Activated CD8-positive, alpha-beta memory T cell treated with anti-CD3 and anti-CD28 coated beads, Interleukin-2, amount 50 U/mL, for 1 hour (primary cell): ENCODE measurements at regions not wholly inside any gene's neighbourhood (a gene's known extent, or its start where the extent isn't known, plus 50 kb on each side); places are given as distances from the start of the nearest gene placed in this dataset.
"Not testable (repeated sequence)": the region's sequence is repeated elsewhere in the genome, so short reads cannot be mapped to it uniquely, and the experiment has no call there.

Source experiments
- DNase-seq: peaks from one replicate; pipeline ENCODE4 v3.0.0-alpha.2; 2020; ENCODE audit errors: extremely low read depth

GRCh38 chr1:149635290-149635899, 51.7 kb downstream of the PPIAL4C start:
- DNase-seq = peak; percentile 55

DNA sequence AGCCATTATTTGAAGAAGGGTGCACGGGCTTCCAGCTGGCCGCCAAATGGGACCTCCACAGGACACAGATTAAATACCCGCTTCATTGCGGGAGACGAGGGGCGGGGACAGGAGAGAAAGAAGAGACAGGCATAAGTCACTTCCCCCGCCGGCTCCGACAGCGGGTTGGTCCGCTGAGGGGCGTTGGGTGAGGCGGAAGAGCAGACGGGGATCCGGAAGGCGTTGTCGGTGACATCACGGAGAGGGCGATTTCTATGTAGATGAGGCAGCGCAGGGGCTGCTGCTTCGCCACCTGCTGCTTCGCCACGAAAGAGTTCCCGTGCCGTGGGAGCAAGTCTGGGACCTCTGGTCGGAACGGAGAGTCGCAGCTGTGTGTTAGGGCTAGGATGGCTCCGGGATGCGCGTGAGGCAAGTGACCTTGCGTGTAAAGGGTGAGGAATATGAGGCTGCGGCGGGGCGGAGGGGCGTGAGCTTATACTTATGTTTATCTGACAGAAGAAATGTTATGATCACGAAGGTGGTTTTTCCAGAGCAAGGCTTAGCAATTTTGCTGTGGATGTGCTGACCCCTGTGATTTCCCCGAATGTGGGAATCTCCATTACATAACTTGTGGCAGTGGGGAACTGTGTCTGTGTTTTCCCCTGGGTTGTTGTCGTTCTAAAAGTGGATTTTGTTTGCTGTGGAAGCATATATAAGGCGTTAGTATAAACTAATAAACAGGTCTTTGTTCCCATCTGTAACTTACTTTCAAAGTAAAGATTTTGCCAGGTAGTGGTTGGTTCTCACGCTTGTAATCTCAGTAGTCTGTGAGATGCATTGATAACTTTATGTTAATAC, 52.9 kb downstream of the PPIAL4C start:
- DNase-seq = peak; percentile 81

- not testable (repeated sequence) for DNase-seq
Observed at GRCh38 chr1:149638481-149638880, 54.8 kb downstream of the PPIAL4C start.

- not testable (repeated sequence) for DNase-seq
Observed at GRCh38 chr1:149638901-149639658, 55.4 kb downstream of the PPIAL4C start.

DNA sequence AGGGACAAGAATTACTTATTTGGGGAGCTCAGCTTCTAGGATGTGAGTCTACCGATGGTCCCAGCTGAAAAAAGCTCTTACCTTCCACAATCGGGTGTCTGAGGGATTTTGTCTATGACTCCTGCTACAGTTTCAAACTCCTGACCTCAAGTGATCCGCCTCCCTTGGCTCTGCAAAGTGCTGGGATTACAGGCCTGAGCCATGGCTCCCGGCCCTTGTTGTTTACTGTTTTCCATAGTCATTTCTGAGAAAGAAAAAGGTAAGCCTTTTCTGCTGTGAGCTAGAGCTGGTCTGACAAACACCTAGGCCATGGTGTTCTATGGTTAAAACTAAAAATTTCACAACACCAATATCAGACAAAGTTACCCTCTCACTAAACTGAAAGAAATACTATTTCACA, 57.5 kb downstream of the PPIAL4C start:
- DNase-seq = not testable (repeated sequence)

DNA sequence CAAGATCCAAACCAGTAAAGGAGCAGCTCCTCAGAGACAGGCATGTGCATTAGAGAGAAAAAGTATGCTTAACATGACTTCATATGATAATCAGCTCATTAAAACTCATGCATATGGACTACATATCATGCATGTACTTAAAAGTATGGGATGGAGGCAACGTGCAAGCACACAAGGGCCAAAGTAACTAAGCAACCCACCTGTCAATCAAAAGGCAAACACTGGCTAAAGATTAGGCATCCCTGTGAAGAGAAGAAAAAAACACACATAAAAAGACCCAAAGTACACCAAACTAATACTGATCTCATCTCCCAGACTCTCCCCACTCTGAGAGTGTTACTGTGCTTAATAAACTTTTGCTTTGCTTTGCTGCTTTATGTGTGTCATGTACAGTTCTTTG, 61.2 kb downstream of the PPIAL4C start:
- DNase-seq = not testable (repeated sequence)

DNA sequence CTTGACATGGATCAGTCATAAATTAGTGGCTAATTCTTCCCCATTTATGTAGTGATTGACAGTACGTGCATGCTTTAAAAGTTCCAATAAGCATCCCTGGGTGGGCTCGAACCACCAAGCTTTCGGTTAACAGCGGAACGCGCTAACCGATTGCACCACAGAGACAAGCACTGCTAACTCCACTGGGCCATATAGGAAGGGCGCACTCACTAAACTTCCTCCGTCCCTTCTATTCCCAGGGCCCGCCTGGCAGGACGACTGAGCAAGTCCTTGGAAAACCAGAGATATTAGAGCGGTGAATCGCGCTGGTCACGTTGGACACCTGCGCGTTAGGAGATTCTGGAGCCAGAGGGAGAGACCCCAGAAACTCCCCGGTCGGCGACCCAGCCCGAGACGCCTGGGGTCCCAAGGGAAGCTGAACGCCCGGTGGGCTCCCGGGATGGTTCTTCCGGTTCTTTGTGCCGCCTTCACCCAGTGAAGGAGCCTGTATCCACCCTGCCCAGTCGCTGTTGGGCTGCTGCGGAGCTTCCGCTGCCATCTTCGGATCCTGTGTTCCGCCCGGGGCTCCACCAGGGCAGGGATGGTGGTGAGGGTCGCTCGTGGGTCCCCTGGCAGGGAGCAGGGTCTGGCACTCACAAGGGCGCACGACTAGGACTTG, 62.8 kb downstream of the PPIAL4C start:
- not testable (repeated sequence) for DNase-seq

GRCh38 chr1:149647018-149647373, 63.3 kb downstream of the PPIAL4C start:
- DNase-seq = not testable (repeated sequence)

DNA sequence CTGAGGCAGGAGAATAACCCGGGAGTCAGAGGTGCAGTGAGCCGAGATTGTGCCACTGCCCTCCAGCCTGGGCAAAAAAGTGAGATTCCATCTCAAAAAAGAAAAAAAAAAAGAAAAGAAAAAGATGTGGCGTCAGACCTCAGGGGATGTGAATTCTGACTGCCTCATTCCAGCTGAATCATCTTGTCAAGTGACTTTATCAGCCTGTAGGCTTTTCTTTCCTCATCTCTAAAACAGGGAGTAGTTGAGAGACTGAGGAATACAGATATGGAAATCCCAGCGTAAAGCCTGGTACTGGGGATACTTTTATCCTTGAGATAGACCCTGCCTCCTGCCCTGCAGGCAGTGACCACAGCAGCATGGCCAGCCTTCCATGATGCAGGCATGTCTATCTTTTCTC, 74.1 kb downstream of the PPIAL4C start:
- not testable (repeated sequence) for DNase-seq

GRCh38 chr1:149658175-149658574, 74.5 kb downstream of the PPIAL4C start:
- not testable (repeated sequence) for DNase-seq

DNA sequence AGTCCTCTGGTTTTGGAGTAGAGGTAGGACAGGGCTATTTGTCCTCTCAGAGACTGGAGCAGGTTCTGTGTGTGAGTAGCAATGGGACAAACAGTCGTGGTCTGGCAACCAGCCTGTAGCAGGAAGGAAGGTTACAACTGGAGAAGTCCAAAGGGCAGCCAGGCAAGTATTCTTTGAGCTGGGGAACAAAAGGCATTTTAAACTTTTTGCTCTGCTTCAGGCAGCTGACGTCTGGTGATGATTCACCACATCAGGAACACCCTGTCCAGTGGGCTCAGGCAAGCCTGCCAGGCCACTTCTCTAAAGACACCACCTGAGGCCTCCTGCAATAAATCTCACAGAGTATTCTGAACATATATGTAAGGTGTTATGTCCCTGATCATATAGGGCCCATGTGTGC, 81.0 kb downstream of the PPIAL4C start:
- not testable (repeated sequence) for DNase-seq

DNA sequence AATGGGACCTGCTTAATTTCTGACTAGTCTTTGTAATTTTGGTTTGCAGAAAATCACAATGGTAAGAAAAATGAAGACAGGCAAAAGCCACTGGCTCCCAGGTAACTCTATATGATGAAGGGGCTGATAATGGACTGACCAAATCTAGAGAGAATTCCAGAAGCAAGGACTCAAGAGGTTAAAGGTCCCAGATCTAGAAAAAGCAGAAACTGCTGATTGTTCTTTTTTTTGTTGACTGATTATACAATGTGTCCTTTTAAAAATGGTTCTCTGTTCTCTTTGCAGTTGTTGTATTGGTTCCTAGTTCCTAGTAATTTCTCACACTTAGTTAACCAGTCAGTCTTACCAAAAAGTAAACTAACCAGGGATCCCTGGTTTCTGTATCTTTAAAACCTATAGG, 81.4 kb downstream of the PPIAL4C start:
- DNase-seq = not testable (repeated sequence)

DNA sequence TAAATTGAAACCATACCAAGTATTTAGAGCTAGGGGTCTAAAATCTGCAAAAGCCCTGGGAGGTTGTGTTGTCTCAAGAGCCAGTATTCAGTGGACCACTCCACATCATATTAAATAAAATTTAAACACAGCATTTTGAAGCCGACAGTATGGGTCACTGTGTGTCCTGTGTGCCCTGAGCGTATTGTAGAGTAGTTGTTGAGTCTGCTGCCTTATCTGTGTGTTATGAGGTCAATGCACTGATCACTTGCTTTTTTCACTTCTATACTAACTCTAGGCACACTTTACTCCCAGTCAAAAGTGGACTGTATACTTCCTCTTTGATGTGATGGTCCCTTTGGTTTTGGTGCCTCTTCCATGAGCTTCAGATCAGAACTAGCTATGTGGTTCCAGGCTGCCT, 81.9 kb downstream of the PPIAL4C start:
- DNase-seq = not testable (repeated sequence)

DNA sequence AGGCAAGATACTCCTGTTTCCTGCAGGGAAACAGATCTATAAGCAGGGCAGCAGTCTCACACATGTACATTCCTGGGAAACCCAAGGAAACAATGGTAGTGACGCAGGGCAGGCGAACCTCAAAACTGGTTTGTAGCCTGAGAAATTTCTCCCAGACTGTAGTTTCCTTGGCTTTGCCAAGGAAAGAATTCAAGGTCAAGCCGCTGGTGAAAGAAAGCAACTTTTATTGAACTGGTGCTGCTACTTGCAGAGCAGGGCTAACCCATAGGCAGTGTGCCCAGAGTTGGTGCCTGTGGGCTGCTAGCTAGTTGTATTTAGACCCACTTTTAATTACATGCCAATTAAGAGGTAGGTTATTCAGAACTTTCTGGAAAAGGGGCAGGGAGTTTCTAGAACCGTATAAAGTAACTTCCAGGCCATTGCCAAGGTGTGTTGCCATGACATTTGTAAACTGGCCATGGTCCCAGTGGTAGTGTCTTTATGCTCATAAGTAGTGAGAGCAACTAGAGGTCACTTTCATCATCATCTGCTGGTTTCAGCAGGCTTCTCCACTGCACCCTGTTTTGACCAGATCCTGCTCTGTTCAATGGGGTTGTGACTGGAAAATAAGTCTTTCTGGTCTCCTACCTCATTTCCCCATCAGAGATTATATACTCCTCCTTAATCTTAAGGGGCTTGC, 89.7 kb downstream of the PPIAL4C start:
- DNase-seq = not testable (repeated sequence)

DNA sequence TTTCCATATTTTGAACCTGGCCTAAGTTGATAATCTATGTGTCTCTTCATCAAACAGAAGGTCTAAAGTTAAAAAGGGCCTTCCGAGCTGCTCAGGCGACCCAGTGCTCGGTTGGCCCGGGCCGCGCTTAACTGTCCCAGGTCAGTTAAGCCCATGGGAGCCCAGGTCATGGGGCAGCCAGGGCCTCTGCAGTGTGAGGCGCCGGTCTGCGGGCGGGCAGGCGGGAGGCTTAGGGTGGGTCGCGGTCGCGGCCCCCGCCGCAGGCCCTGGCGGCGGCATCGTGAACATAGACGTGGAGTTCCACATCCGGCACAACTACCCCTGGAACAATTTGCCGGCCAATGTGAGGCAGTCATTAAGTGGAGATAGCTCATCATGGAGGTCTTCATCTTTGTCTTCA, 91.3 kb downstream of the PPIAL4C start:
- DNase-seq = not testable (repeated sequence)

DNA sequence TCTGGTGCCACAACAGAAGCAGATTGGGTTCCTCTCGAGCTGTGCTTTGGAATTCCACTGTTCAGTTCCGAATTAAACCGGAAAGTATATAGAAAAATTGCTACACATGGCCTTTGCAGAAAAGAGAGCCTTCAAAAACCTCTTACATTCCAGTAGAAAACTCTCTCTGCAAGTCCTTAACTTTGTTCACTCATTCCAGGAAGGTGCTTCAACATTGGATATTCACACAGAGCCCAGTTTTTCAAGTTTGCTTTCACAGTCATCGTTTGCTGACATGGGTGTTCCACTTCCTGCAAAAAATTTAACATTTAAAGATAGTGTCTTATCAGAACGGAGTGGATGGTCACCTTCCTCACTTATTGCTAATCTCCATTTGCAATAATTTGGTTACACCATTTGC, 93.7 kb downstream of the PPIAL4C start:
- not testable (repeated sequence) for DNase-seq

DNA sequence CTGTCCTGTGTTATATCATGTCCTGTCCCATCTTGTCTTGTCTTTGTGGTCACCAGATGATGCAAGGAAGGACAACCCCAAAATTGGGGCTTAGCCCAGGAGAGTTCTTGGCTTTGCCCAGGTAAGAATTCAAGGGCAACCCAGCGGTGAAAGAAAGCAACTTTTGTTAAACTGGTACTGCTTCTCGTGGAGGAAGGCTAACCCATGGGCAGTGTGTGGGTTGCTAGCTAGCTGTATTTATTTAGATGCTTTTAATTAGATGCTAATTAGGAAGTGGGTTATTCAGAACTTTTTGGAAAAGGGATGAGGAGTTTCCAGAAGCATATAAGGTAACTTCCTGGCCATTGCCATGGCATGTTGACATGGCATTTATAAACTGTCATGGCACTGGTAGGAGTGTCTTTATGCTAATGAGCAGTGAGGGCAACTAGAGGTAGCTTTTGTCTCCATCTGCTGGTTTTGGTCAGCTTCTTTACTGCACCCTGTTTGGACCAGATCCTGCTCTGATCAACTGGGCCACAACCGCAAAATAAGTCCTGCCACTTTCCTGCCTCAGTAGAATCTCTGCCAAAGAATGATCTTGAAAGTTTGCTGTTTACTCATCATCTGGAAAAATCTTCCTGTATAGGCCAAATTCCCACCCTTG, 95.8 kb upstream of the FCGR1A start:
- not testable (repeated sequence) for DNase-seq

GRCh38 chr1:149691399-149691798, 91.1 kb upstream of the FCGR1A start:
- DNase-seq = not testable (repeated sequence)

- peak; percentile 20 for DNase-seq
Observed at GRCh38 chr1:149692804-149693539, 89.5 kb upstream of the FCGR1A start.

DNA sequence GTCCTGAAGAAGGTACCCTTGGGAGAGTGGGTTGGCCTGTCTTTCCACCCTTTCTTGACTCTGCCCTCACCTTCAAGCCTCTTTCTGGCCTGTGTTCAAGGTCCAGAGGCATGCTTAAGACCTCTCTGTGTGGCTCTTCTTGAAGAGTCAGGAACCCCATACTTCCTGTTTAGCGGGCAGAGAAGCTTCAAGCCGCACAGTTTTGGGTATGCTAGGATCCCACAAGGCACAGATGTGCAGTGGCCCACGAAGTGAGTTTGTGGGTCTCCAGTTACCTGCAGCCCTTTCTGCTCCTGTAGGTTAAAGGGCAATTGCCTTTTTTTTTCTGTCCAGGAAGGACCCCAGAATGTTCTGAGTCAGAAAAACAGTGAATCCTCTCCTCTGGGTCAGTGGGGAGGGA, 87.4 kb upstream of the FCGR1A start:
- DNase-seq = not testable (repeated sequence)
